SHP77 (cell line): ENCODE measurements at regions not wholly inside any gene's neighbourhood (a gene's known extent, or its start where the extent isn't known, plus 50 kb on each side); places are given as distances from the start of the nearest gene placed in this dataset.
A peak's percentile ranks its signal among the peaks of the same experiment; 100 is the strongest.
"Not testable (repeated sequence)": the region's sequence is repeated elsewhere in the genome, so short reads cannot be mapped to it uniquely, and the experiment has no call there.

Experiments
- DNase-seq, 2 experiments: peaks; one replicate each; lab custom pipeline; 2025; lab: John Stamatoyannopoulos, UW

DNA sequence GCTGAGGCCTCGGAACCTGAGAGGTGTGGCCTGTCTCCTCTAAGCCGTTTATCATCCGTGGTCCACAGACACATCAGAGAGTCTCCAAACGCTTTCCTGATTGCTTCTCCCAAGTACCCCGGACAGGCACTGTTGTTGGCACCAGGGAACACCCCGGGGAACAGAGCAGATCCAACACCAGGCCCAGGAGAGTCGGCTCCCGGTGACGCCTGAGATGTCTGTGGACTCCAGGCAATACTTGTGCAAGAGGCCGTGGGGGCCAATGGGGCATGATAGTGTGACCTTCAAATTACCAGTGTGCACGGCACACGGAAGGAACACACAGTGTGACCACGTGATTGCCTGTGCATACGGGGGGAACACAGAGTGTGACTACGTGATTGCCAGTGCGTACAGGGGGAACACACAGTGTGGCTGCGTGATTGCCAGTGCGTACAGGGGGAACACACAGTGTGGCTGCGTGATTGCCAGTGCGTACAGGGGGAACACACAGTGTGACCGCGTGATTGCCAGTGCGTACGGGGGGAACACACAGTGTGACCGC, 136.6 kb downstream of the RTP5 start:
- DNase-seq, result not testable (repeated sequence)

DNA sequence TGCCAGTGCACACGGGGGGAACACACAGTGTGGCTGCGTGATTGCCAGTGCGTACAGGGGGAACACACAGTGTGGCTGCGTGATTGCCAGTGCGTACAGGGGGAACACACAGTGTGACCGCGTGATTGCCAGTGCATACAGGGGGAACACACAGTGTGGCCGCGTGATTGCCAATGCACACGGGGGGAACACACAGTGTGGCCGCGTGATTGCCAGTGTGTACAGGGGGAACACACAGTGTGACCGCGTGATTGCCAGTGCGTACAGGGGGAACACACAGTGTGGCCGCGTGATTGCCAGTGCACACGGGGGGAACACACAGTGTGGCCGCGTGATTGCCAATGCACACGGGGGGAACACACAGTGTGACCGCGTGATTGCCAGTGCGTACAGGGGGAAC, 139.4 kb downstream of the RTP5 start:
- not testable (repeated sequence) for DNase-seq

DNA sequence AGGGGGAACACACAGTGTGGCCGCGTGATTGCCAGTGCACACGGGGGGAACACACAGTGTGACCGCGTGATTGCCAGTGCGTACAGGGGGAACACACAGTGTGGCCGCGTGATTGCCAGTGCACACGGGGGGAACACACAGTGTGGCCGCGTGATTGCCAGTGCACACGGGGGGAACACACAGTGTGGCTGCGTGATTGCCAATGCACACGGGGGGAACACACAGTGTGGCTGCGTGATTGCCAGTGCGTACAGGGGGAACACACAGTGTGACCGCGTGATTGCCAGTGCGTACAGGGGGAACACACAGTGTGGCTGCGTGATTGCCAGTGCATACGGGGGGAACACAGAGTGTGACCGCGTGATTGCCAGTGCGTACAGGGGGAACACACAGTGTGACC, 140.3 kb downstream of the RTP5 start:
- not testable (repeated sequence) for DNase-seq

DNA sequence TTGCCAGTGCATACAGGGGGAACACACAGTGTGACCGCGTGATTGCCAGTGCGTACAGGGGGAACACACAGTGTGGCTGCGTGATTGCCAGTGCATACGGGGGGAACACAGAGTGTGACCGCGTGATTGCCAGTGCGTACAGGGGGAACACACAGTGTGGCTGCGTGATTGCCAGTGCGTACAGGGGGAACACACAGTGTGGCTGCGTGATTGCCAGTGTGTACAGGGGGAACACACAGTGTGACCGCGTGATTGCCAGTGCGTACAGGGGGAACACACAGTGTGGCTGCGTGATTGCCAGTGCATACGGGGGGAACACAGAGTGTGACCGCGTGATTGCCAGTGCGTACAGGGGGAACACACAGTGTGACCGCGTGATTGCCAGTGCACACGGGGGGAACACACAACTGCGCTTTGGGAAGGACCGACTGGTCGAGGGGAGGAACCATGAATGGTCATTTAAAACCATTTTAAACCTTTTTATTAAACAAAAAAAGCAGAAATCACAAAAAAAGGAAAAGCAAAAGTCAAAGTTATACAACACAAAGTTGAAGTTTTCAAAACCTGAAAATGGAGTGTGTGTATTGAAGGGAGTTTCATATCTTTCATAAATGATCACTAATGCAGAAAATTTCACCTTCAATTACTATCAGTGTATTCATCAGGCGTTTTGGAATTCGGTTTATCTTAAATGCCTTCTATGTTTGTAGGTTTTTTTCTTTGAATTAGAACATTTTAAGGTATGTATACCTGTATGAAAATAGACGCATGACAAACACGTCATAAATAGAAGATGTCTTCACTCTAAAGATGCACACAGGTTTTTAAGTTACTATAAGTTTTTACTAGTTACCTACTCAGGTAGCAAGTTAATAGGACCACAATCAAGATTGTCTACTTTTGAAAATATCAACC, 141.0 kb downstream of the RTP5 start:
- not testable (repeated sequence) for DNase-seq

DNA sequence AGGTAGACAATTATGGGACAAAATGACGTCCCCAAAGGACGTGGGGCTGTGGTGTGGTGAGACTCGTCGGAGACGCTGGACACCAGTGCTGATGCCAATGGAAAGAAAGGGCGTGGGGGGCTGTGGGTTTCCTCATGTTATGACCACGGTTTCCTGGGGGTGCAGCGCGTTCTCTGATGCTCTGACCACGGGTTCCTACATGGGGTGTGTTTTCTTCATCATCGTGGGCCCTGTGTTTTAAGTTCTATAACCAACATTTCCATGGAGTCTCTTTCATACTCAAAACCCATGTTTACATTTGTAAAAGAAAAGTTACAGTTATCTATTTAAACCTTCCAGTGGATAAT, 141.6 kb downstream of the RTP5 start:
- DNase-seq, result no peak

DNA sequence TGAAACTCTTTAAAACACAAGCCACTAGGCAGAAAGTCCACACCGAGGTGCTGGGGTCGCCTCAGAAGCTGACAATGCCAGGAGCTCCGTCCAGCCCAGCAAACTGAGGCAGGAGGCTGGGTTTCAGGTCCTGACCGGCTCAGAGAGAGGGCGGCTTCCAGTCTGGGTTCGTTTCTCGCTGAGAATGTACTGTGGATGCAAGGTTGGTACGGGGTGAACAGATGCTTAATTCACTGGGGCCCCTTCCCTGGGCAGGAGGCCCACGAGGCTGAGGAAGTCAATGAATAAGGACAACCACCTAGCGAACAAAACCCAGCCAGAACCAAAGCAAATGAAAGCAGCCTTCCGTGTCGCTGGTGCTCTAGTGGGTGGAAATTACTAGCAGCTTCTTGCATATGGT, 142.0 kb downstream of the RTP5 start:
- DNase-seq, result no peak

DNA sequence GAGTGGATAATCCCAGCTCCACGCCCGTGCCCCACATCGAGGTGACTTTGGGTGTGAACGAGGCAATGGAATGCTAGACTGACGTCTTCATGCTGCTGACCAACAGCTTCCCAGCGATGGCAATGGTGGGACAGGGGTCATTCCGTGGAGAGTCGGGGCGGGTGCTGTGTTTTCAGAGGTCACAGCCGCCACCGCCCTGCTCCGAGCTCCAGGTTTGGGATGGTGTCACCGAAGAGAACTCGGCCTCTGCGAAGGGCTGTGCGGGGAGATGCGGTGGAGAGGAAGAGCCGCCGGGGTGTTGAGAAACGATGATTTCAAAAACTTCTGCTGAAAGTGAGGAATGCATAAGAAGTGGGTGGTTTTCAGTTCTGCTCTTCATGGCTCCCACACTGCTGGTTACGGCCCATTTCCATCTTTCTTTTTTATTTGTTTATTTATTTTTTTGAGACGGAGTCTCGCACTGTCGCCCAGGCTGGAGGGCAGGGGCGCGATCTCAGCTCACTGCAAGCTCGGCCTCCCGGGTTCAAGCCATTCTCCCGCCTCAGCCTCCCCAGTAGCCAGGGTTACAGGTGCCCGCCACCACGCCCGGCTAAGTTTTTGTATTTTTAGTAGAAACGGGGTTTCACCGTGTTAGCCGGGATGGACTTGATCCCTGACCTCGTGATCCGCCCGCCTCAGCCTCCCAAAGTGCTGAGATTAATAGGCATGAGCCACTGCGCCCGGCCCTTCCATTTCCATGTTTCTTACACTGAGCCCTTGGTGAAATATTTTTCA, 142.6 kb downstream of the RTP5 start:
- no peak for DNase-seq

DNA sequence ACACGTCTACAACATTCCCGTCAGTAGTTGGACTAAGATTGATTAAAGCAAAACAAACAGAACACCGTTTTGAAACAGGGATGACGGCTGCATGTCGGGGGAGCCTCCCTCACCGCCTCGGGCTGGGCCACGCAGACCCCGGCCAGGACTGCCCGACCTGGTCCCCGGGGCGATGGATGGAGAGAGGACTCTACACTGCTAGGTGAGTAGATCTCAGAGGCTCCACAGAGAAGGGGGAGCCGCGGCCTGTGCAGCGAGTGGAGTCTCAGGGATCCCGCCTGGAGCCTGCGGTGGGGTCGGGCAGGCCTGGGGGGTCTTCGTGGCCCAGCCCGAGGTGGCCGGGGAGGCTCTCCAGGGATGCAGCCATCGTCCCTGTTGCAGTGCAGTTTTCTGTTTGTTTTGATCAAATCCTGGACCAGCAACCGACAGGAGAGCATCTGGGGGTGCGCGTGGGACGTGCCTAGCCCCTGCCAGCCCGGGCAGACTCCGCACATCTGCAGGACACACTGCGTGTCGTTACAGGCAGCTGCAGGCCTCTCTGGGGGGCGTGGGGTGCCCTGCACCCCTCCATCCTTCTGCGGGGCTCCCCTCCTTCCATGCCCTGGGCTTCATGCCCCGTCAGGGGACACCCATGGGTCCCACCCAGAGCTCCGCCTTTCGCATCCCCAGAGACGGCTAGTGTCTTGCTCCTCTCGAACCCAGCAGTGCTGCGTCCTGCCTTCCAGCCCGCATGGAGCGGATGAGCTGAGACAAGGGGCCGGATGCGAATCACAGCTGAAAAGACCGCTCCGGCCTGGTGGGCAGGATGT, 143.6 kb downstream of the RTP5 start:
- no peak for DNase-seq

DNA sequence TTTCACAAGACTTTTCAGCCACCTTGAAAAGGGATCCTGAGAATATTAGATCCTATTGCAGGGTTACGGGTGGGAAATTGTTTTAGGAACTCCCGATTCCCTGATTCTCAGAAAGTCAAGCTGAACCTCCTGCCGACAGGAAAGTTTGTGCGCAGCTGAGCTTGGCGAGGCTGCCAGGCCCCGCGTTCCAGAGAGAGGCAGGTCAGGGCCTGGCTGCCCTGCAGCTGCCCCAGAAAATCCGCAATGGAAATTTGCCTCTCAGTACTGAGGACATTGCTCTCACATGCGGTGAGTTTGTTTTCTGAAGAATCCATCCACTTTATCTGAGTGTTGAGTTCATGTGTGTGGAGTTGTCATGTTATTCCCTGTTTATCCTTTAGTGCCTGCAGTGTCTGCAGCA, 144.2 kb downstream of the RTP5 start:
- DNase-seq, result no peak

DNA sequence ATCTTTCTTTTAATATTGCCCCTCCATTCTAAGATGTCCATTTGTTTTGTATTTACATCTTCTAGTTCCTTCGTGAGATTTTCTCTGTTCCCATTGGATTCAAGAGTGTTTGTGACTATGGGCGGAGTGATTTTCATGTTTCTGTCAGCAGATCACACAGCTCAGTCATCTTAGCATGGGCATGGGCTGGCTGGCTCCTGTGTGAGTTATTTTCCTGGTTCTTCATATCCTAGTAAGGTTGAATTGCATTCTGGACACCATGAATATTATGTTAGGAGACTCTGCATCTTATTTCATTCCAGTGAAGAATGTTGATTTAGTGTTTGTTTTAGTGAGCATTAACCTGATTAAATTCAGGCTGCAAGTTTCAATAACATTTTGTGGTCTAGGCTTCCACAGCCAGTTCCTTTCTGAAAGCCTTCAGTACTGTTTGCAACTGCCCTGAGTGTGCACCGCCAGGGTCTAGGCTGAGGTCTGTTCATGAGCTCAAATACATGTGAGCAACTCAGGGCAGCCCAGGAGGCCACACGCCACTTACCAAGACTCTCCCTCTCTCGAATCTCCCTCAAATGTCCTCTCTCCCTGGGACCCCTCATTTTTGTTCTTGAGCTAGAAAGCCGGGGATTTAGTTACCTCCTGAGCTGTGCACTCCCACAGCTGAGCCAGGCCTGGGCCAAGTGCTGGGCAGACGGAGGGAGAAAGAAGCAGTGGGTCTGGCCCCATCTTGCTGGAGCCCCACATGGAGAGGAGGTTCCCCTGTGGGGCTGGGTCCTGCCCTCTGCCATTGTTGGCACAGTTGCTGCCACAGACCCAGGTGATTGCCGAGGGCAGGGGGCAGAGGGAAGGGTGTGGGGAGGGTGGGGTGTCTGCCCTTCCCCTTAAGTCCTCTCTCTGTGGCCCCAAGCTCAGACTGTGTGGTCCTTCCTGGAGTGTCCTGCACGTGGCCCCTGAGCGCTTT, 145.9 kb downstream of the RTP5 start:
- no peak for DNase-seq

DNA sequence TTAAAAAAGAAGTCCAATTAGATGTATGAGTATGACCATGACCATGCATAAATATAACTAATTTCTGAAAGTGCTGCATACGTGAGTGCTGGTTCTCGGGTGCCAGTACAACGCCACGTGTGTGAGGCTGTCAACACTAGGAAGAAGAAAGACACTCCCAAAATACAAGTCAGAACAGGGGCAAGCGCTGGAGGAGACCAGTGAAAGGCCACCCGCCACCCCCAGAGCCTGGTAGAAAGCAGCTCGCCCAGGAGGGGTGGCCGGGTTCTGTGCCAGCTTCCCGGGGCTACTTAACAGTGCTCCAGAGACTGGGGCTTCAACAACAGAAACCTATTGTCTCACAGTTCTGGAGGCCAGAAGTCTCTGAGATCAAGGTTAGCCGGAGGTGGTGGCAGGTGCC, 147.6 kb downstream of the RTP5 start:
- DNase-seq, result no peak

DNA sequence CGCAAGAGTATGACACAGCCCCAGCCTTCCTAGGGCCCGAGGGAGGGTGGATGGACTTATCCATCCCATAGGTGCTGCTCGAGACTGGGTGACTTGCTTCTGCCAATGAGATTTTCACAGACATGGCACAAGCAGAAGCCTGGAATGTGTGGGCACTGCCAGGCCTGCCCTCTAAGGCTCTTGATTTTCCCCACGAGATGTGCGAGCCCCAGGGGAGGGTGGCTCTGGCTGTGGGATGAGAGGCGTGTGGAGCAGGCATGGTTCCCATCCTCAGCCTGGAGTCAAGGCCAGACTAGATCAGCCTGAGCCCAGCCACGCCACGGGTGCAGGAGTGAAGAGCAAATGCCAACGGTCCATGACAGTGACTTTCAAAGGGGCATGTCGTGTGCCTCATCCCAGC, 148.9 kb downstream of the RTP5 start:
- DNase-seq, result not testable (repeated sequence)

DNA sequence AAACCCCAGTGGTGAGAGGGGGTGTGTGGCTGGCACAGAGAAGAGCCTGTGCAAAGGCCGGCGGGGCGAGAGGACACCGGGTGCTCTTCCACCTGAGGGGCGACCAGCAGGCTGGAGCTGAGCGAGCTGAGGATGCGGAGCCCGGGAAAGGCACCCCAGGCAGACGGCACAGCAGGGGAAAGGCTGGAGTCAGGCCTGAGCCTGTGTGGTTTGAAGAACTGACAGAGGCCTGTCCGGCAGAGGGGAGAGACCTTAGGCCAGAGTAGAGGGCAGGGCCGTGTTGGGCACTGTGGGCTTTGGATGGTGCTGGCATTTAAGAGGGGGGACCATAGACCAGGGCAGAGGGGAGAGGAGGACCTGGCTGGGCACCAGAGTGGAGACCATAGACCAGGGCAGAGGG, 149.8 kb downstream of the RTP5 start:
- no peak for DNase-seq

DNA sequence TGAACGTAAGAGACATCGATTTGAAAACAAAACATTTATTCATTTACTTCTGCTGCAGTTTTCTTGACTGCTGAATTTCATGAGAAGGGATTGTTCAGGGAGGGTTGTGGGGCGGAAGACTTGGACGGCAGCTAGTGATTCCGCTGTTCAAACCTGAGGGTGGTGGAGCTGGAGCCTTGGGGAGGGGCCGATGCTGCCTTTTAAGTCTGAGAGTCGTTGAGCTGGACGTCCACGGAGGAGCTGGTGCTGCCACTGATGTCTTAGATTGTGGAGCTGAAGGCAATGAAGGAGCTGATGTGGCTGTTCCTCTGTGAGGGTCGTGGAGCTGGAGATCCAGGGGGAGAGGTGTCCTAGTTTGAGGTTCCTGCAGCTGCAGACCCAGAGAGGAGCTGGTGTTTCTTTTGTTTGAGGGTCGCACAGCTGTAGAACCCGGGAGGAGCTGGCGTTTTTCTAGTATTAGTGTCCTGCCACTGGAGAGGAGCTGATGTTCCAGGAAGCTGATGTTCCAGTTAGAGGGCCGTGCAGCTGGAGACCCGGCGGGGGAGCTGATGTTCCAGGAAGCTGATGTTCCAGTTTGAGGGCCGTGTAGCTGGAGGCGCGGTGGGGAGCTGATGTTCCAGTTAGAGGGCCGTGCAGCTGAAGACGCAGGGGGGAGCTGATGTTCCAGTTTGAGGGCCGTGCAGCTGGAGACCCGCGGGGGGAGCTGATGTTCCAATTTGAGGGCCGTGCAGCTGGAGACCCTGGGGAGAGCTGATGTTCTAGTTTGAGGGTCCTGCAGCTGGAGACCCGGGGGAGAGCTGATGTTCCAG, 150.9 kb downstream of the RTP5 start:
- DNase-seq, result peak in 1 of 2 experiments; percentile 39

DNA sequence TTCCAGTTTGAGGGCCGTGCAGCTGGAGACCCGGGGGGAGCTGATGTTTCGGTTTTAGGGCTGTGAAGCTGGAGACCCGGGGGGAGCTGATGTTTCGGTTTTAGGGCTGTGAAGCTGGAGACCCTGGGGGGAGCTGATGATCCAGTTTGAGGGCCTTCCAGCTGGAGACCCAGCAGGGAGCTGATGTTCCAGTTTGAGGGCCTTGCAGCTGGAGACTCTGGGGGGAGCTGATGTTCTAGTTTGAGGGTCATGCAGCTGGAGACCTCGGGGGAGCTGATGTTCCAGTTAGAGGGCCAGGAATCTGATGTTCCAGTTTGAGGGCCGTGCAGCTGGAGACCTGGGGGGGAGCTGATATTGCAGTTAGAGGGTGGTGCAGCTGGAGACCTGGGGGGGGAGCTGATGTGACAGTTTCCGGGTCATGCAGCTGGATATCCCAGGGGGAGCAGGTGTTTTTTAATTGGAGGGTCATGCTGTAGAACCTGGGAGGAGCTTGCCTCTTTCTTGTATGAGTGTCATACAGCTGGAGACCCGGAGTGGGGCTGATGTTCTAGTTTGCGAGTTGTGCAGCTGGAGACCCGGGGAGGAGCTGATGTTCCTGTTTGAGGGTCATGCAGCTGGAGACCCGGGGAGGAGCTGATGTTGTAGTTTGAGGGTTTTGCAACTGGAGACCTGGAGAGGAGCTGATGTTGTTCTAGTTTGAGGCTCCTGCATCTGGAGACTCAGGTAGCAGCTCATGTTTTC, 153.2 kb downstream of the RTP5 start:
- DNase-seq, result no peak

DNA sequence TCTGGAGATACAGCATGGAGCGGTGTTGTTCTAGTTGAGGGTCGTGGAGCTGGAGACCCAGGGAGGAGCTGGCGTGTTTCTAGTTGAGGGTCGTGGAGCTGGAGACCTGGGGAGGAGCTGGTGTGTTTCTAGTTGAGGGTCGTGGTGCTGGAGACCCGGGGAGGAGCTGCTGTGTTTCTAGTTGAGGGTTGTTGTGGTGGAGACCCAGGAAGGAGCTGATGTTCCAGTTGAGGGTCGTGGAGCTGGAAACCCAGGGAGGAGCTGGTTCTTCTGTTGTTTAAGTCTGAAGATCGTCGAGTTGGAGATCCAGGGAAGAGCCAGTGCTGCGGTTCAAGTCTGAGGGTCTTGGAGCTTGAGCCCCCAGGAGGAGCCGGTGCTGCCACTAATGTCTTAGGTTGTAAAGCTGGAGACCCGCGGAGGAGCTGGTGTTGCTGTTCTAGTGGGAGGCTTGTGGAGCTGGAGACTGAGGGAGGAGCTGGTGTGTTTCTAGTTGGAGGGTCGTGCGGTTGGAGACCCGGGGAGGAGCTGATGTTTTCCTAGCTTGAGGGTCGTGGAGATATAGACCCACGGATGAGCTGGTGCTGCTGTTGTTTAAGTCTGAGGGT, 155.3 kb downstream of the RTP5 start:
- DNase-seq, result no peak

DNA sequence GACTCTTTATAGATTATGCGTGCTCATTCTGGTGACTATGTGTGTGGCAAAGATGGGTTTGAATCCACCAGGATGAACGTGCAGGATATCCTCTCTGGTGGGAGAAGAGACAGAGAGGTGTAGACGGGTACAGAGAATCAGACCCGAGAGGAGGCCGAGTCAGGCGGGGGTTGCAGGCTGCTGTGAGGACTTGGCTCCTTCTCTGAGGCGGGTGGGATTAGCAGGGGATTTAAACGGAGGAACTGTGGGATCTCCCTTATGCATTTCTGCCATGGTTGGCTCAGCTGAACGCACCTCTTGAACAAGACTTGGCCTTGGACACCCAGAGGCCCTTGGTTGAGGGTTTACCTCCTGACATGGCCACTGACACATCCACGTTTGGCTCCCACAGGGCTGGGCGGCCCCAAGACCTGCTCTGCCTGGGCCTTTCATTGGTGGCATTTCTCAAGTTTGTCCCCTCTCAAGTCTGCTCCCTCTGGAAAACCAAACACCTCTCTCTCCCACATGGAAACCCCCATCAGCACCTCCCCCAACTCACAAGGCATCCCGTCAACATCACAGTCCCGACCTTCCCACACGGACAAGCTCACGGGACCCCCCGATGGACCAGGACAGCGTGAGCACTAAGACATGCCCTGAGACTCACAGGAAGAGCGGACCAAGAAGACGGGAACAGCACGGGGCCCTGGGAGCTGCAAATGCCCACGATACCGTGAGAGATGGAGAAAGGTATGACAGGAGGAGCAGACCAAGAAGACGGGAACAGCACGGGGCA, 158.3 kb downstream of the RTP5 start:
- DNase-seq, result no peak
